Keratinocyte (primary cell): ENCODE measurements at regions not wholly inside any gene's neighbourhood (a gene's known extent, or its start where the extent isn't known, plus 50 kb on each side); places are given as distances from the start of the nearest gene placed in this dataset.

ENCODE experiments used
- DNase-seq: peaks from one replicate; pipeline ENCODE4 v3.0.0-alpha.2; 2011; ENCODE audit warnings: low read depth, missing footprints, low spot score
- FAIRE-seq: peaks from 2 replicates; lab custom pipeline; 2011; peaks lifted over from hg19 to GRCh38; lab: Jason Lieb, UNC
- H2AFZ ChIP-seq: 2 replicates; pipeline ENCODE4 v1.6.0; 2012; ENCODE audit warnings: low read length, control low read depth, inconsistent platforms; ENCODE audit not compliant: control insufficient read depth
- H3K27ac ChIP-seq: 2 replicates; pipeline ENCODE4 v1.5.1; 2011; ENCODE audit warnings: low read length; ENCODE audit not compliant: control insufficient read depth, insufficient read depth
- H3K27me3 ChIP-seq: 3 replicates; pipeline ENCODE4 v1.6.0; 2011; ENCODE audit warnings: low read length; ENCODE audit not compliant: control insufficient read depth, insufficient read depth; ENCODE audit errors: extremely low read depth
- H3K36me3 ChIP-seq, 2 experiments: 2 replicates in 1 of 2; 3 replicates in 1 of 2; pipeline ENCODE4 v1.5.1; 2011; ENCODE audit warnings: low read length in 2 of 2, mild to moderate bottlenecking in 1 of 2; ENCODE audit not compliant: control insufficient read depth in 2 of 2, insufficient read depth in 2 of 2; ENCODE audit errors: extremely low read depth in 1 of 2
- H3K4me1 ChIP-seq: 3 replicates; pipeline ENCODE4 v1.5.1; 2011; ENCODE audit warnings: low read length; ENCODE audit not compliant: control insufficient read depth, insufficient read depth; ENCODE audit errors: extremely low read depth
- H3K4me2 ChIP-seq: 3 replicates; pipeline ENCODE4 v1.6.0; 2011; ENCODE audit warnings: low read depth, low read length; ENCODE audit not compliant: control insufficient read depth, insufficient read depth; ENCODE audit errors: extremely low read depth
- H3K4me3 ChIP-seq, 3 experiments: fragments of 200-600 bp in 1 of 3; sonication (generic) in 1 of 3; 2 replicates in 2 of 3; 3 replicates in 1 of 3; pipeline ENCODE4 v1.5.1; 2011 to 2016; ENCODE audit warnings: low read length in 3 of 3, mild to moderate bottlenecking in 3 of 3, control low read depth in 2 of 3, inconsistent platforms in 1 of 3, low read depth in 1 of 3, mixed read lengths in 1 of 3, mixed run types in 1 of 3, moderate library complexity in 1 of 3; ENCODE audit not compliant: control insufficient read depth in 2 of 3, insufficient read depth in 2 of 3; ENCODE audit errors: extremely low read depth in 1 of 3
- H3K79me2 ChIP-seq: 2 replicates; pipeline ENCODE4 v1.6.0; 2012; ENCODE audit warnings: low read length; ENCODE audit not compliant: control insufficient read depth, insufficient read depth
- H3K9ac ChIP-seq: 3 replicates; pipeline ENCODE4 v1.6.0; 2011; ENCODE audit warnings: low read length; ENCODE audit not compliant: control insufficient read depth, insufficient read depth; ENCODE audit errors: extremely low read depth
- H3K9me1 ChIP-seq: 3 replicates; pipeline ENCODE4 v1.6.0; 2011; ENCODE audit warnings: low read length; ENCODE audit not compliant: control insufficient read depth, insufficient read depth; ENCODE audit errors: extremely low read depth
- H3K9me3 ChIP-seq: 2 replicates; pipeline ENCODE4 v1.5.1; 2012; ENCODE audit warnings: low read depth, low read length; ENCODE audit not compliant: control insufficient read depth
- H4K20me1 ChIP-seq: 3 replicates; pipeline ENCODE4 v1.6.0; 2011; ENCODE audit warnings: low read length; ENCODE audit not compliant: control insufficient read depth, insufficient read depth; ENCODE audit errors: extremely low read depth
- EZH2 ChIP-seq: IDR thresholded peaks from one replicate; pipeline ENCODE4 v1.6.1; 2012; ENCODE audit warnings: inconsistent platforms, mild to moderate bottlenecking, low read length, moderate library complexity
- dilution Hi-C: fragments of 300-500 bp; cut with MboI; formaldehyde crosslinking; loops from one replicate; pipeline ENCODE4 v1.7.0; 2020; ENCODE audit warnings: low sequenced_read_pairs; ENCODE audit not compliant: extremely low pct_ligation_motif_present
- TF ChIP-seq, protein P1 (sequence below), 3 experiments: IDR thresholded peaks in 1 of 3; conservative IDR thresholded peaks in 1 of 3; optimal IDR thresholded peaks in 1 of 3; 2 replicates in 2 of 3; 3 replicates in 1 of 3; pipeline versions ENCODE3 to v1.5.1; 2011; ENCODE audit warnings: low read length in 3 of 3, mild to moderate bottlenecking in 3 of 3, moderate library complexity in 2 of 3, control low read depth in 1 of 3, inconsistent platforms in 1 of 3; ENCODE audit not compliant: insufficient read depth in 2 of 3; ENCODE audit errors: extremely low read depth in 1 of 3

DNA sequence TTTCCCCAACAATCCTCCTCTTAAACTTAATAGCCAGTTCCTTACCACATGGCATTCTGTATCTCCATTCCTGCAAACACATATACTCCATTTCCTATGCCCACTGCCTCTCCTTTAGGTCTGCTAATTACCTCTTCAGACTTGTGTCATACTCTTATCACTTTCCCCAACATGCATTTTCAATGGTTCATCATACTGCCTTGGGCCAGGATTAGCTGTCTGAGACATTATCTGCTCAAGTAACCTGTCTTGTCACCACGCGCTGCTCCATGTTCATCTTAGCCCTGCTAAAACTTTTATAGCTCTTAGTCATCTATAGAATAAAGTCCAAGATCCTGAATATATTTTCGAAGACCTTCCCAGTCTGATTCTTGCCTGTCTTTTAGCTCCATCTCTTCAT is 224.1 kb upstream of the GK2 start:
- Histone ChIP-seq H2AFZ (no peak overlapping the region), H3K27ac (no peak overlapping the region), H3K4me2 (no peak overlapping the region), H3K79me2 (no peaks in the 10 kb centered on the region), H3K4me1 (peaks cover 6% of the 10 kb centered on the region), H3K9ac (no peak overlapping the region), H3K4me3 (no peak overlapping the region), H3K36me3 (no peaks in the 10 kb centered on the region), H3K27me3 (no peaks in the 10 kb centered on the region), H3K9me3 (no peaks in the 10 kb centered on the region), H4K20me1 (no peaks in the 10 kb centered on the region), H3K9me1 (no peaks in the 10 kb centered on the region)
- DNase-seq (no peak), FAIRE-seq (peak; percentile 64)
- dilution Hi-C loops, result no loop called here
- TF ChIP-seq, protein P1, sequence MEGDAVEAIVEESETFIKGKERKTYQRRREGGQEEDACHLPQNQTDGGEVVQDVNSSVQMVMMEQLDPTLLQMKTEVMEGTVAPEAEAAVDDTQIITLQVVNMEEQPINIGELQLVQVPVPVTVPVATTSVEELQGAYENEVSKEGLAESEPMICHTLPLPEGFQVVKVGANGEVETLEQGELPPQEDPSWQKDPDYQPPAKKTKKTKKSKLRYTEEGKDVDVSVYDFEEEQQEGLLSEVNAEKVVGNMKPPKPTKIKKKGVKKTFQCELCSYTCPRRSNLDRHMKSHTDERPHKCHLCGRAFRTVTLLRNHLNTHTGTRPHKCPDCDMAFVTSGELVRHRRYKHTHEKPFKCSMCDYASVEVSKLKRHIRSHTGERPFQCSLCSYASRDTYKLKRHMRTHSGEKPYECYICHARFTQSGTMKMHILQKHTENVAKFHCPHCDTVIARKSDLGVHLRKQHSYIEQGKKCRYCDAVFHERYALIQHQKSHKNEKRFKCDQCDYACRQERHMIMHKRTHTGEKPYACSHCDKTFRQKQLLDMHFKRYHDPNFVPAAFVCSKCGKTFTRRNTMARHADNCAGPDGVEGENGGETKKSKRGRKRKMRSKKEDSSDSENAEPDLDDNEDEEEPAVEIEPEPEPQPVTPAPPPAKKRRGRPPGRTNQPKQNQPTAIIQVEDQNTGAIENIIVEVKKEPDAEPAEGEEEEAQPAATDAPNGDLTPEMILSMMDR (optimal IDR thresholded peaks at IDR 0.05 in 1 of 3, IDR thresholded peaks at IDR 0.05 in 1 of 3, conservative IDR thresholded peaks at IDR 0.05 in 1 of 3; ENCODE audit: extremely low read depth in 1 of 3, insufficient read depth in 2 of 3, low read length in 3 of 3), result no peak

DNA sequence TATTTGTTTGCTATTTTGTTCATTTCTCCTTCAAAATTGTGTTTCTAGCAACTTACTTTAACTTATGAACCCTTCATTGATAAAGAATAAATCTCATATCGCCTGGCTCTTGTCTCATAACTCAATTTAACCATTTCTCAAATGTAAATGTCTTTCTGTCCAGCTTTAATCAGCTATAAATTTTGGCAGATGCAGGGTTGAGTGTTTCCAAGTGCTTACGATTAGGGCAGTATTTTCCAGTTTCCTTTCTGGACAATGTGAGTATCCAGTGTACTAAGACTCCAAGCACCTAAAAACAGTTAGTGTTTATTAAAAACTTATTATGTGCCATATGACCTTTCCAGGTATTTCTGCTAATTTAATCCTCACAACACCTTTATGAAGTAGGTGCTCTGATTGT is 218.6 kb upstream of the GK2 start:
- DNase-seq, result no peak
- dilution Hi-C loops, result no loop called here
- Histone ChIP-seq H3K9me3 (no peaks in the 10 kb centered on the region), H3K4me3 (no peak overlapping the region), H3K27me3 (no peaks in the 10 kb centered on the region), H3K9ac (no peak overlapping the region), H3K4me2 (no peak overlapping the region), H3K9me1 (no peaks in the 10 kb centered on the region), H3K36me3 (no peaks in the 10 kb centered on the region), H3K27ac (no peak overlapping the region), H4K20me1 (no peaks in the 10 kb centered on the region), H2AFZ (no peak overlapping the region), H3K79me2 (no peaks in the 10 kb centered on the region), H3K4me1 (no peaks in the 10 kb centered on the region)
- no peak for FAIRE-seq
- TF ChIP-seq EZH2, result no peak

GRCh38 chr4:79626101-79626500 is 218.1 kb upstream of the GK2 start:
- Histone ChIP-seq H4K20me1 (no peaks in the 10 kb centered on the region), H3K4me2 (peak overlapping the region; percentile 66), H3K9me3 (no peaks in the 10 kb centered on the region), H2AFZ (peak overlapping the region; percentile 74), H3K9me1 (no peaks in the 10 kb centered on the region), H3K4me3 (peak overlapping the region in 2 of 3 experiments; percentile 23 to 45), H3K9ac (no peak overlapping the region), H3K36me3 (no peaks in the 10 kb centered on the region), H3K79me2 (no peaks in the 10 kb centered on the region), H3K27ac (no peak overlapping the region), H3K4me1 (no peaks in the 10 kb centered on the region), H3K27me3 (no peaks in the 10 kb centered on the region)
- FAIRE-seq, result no peak
- dilution Hi-C loops, result no loop called here
- no peak for DNase-seq
- no peak for TF ChIP-seq EZH2
- TF ChIP-seq, protein P1 (optimal IDR thresholded peaks at IDR 0.05 in 1 of 3, IDR thresholded peaks at IDR 0.05 in 1 of 3, conservative IDR thresholded peaks at IDR 0.05 in 1 of 3; ENCODE audit: extremely low read depth in 1 of 3, insufficient read depth in 2 of 3, low read length in 3 of 3), result no peak
